ENCODE measurements at regions not wholly inside any gene's neighbourhood (a gene's known extent, or its start where the extent isn't known, plus 50 kb on each side); places are given as distances from the start of the nearest gene placed in this dataset.

DNA sequence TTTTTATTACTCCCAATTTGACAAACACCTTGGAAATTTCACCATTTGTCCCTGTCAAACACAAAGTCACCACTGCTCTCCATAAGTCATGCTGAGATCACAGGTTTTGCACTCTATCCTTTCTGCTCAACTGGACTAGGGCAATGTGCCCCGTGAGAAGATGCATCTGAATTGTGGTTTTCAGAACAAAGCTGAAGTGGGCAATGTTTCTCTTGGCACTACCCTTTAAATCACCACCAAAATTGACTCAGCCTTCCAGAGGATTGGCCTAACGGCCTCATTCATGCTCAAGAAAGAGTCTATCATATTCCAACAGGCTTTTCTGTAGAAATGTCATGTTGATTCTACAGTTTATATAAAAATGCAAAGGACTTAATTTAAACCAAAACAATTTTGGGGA, 81.0 kb upstream of the TRIO start:
- H3K27ac ChIP-seq (ENCODE audit: low read depth, low read length): no peak overlapping the region
- 82 to 83% methylated on average over 2 of the region's 2 CpGs for WGBS, 2 experiments (ENCODE audit: insufficient coverage in 1 of 2, insufficient read length in 1 of 2)

DNA sequence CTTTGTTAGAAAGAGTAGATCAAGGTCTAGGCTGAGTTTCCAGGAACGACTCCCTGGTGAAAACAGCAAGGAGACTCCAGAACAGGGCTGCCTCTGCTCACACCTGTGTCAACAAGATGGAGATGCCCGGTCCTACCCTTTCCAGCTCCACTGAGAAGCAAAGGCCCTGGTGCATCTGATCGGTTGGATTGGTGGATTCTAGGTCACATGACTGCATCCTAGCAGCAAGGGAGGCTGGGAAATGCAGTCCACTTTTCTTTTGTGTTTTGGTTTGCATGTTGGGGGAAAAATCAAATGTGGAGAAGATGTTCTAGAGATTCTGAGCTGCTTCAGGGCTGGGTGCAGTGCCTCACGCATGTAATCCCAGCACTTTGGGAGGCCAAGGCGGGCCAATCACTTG, 82.0 kb upstream of the TRIO start:
- peaks cover 3% of the 10 kb centered on the region for H3K27me3 Mint-ChIP-seq (ENCODE audit: insufficient read depth)
- TF ChIP-seq CTCF (conservative IDR thresholded peaks at IDR 0.05): no peak
- H3K9me3 ChIP-seq (ENCODE audit: control insufficient read depth, low read length): no peaks in the 10 kb centered on the region
- DNase-seq: peak; percentile 61
- WGBS, 2 experiments (ENCODE audit: insufficient coverage in 1 of 2, insufficient read length in 1 of 2): 83 to 96% methylated on average over 3 to 5 of the region's 5 CpGs
- no peaks in the 10 kb centered on the region for H3K36me3 ChIP-seq (ENCODE audit: control insufficient read depth, insufficient read depth, low read length)
- no peak overlapping the region for H3K4me3 Mint-ChIP-seq
- H3K27me3 ChIP-seq (ENCODE audit: control insufficient read depth, insufficient read depth, low read length, poor library complexity, severe bottlenecking): no peaks in the 10 kb centered on the region
- H3K4me3 ChIP-seq (ENCODE audit: low read length): no peak overlapping the region
- no peak overlapping the region for H3K27ac Mint-ChIP-seq
- no peaks in the 10 kb centered on the region for H3K36me3 Mint-ChIP-seq (ENCODE audit: low read depth)
- H3K4me1 ChIP-seq (ENCODE audit: control insufficient read depth, insufficient read depth, low read length): no peaks in the 10 kb centered on the region
- no peak overlapping the region for H3K27ac ChIP-seq (ENCODE audit: low read depth, low read length)
- no peaks in the 10 kb centered on the region for H3K4me1 Mint-ChIP-seq
- peaks cover 4% of the 10 kb centered on the region for H3K9me3 Mint-ChIP-seq
- no peak overlapping the region for H3K9ac ChIP-seq (ENCODE audit: extremely low read depth, low read length, poor library complexity, severe bottlenecking)

More for the DNA sequence above, 81.0 kb upstream of the TRIO start:
- H3K27me3 ChIP-seq (ENCODE audit: control insufficient read depth, insufficient read depth, low read length, poor library complexity, severe bottlenecking): no peaks in the 10 kb centered on the region
- peaks cover 2% of the 10 kb centered on the region for H3K27me3 Mint-ChIP-seq (ENCODE audit: insufficient read depth)
- no peaks in the 10 kb centered on the region for H3K36me3 Mint-ChIP-seq (ENCODE audit: low read depth)
- H3K9me3 ChIP-seq (ENCODE audit: control insufficient read depth, low read length): no peaks in the 10 kb centered on the region
- peaks cover 3% of the 10 kb centered on the region for H3K9me3 Mint-ChIP-seq
- H3K4me1 ChIP-seq (ENCODE audit: control insufficient read depth, insufficient read depth, low read length): no peaks in the 10 kb centered on the region
- no peak for DNase-seq
- H3K4me1 Mint-ChIP-seq: no peaks in the 10 kb centered on the region
- no peak for TF ChIP-seq CTCF (conservative IDR thresholded peaks at IDR 0.05)
- H3K27ac Mint-ChIP-seq: no peak overlapping the region
- no peak overlapping the region for H3K9ac ChIP-seq (ENCODE audit: extremely low read depth, low read length, poor library complexity, severe bottlenecking)
- H3K36me3 ChIP-seq (ENCODE audit: control insufficient read depth, insufficient read depth, low read length): no peaks in the 10 kb centered on the region
- H3K4me3 Mint-ChIP-seq: no peak overlapping the region
- H3K4me3 ChIP-seq (ENCODE audit: low read length): no peak overlapping the region

- Mint-ChIP-seq H3K9me3 (peaks cover 6% of the 10 kb centered on the region), H3K27me3 (ENCODE audit: insufficient read depth) (peaks cover 3% of the 10 kb centered on the region), H3K36me3 (ENCODE audit: low read depth) (no peaks in the 10 kb centered on the region), H3K4me3 (no peak overlapping the region), H3K27ac (no peak overlapping the region), H3K4me1 (no peaks in the 10 kb centered on the region)
- Histone ChIP-seq H3K9ac (ENCODE audit: extremely low read depth, low read length, poor library complexity, severe bottlenecking) (no peak overlapping the region), H3K27me3 (ENCODE audit: control insufficient read depth, insufficient read depth, low read length, poor library complexity, severe bottlenecking) (no peaks in the 10 kb centered on the region), H3K27ac (ENCODE audit: low read depth, low read length) (no peak overlapping the region), H3K9me3 (ENCODE audit: control insufficient read depth, low read length) (no peaks in the 10 kb centered on the region), H3K4me1 (ENCODE audit: control insufficient read depth, insufficient read depth, low read length) (no peaks in the 10 kb centered on the region), H3K36me3 (ENCODE audit: control insufficient read depth, insufficient read depth, low read length) (no peaks in the 10 kb centered on the region), H3K4me3 (ENCODE audit: low read length) (no peak overlapping the region)
- WGBS, 2 experiments (ENCODE audit: insufficient coverage in 1 of 2, insufficient read length in 1 of 2): 91 to 100% methylated on average over 3 of the region's 3 CpGs
- no peak for TF ChIP-seq CTCF (conservative IDR thresholded peaks at IDR 0.05)
- DNase-seq: no peak
Observed at GRCh38 chr5:14060218-14060617, 82.9 kb upstream of the TRIO start.

Measured in endodermal cell (in vitro differentiated cells).